Right lobe of liver (tissue), 6 donors: ENCODE measurements at regions not wholly inside any gene's neighbourhood (a gene's known extent, or its start where the extent isn't known, plus 50 kb on each side); places are given as distances from the start of the nearest gene placed in this dataset.
"Not testable (repeated sequence)": the region's sequence is repeated elsewhere in the genome, so short reads cannot be mapped to it uniquely, and the experiment has no call there.

Experiments used
- ATAC-seq, 4 donors: fragments of 200-7000 bp; cut with Tn5 transposase; one replicate each; pipeline ENCODE4 v1.9.1; 2020; ENCODE audit warnings: mild to moderate bottlenecking in 4 of 4, moderate library complexity in 4 of 4
- DNase-seq, 3 donors: peaks; one replicate each; pipeline ENCODE4 v3.0.0-alpha.2; 2020
- H3K27ac ChIP-seq, 3 donors: fragments of 200-600 bp; one replicate each; pipeline ENCODE4 v1.8.0; 2022
- H3K27me3 ChIP-seq, 2 donors: fragments of 200-600 bp; one replicate each; pipeline ENCODE4 v1.8.0; 2022
- H3K36me3 ChIP-seq, 4 donors: fragments of 200-600 bp; sonication (generic) in 1 of 4; one replicate each; pipeline versions ENCODE4 v1.5.1 to v1.8.0; 2017 to 2022; ENCODE audit warnings: control low read depth in 1 of 4
- H3K4me1 ChIP-seq, 4 donors: fragments of 200-600 bp; sonication (generic) in 1 of 4; one replicate each; pipeline versions ENCODE4 v1.5.1 to v1.8.0; 2017 to 2022; ENCODE audit warnings: control low read depth in 1 of 4
- H3K4me3 ChIP-seq, 3 donors: fragments of 200-600 bp; one replicate each; pipeline ENCODE4 v1.8.0; 2022
- H3K9me3 ChIP-seq, 4 donors: fragments of 200-600 bp; sonication (generic) in 1 of 4; one replicate each; pipeline versions ENCODE4 v1.5.1 to v1.8.0; 2017 to 2022; ENCODE audit warnings: control low read depth in 1 of 4
- CTCF ChIP-seq, 4 donors: fragments of 200-600 bp in 3 of 4; fragments of 450-650 bp in 1 of 4; IDR thresholded peaks; one replicate each; pipeline versions ENCODE4 v1.5.1 to v1.8.0; 2016 to 2022; ENCODE audit warnings: antibody characterized with exemption in 4 of 4, mild to moderate bottlenecking in 2 of 4
- POLR2A ChIP-seq: fragments of 450-650 bp; IDR thresholded peaks from one replicate; pipeline ENCODE4 v1.6.1; 2017; ENCODE audit warnings: antibody characterized with exemption, mild to moderate bottlenecking
- WGBS: methylation state at CpG from one replicate; pipeline ENCODE4 v1.1.6; 2018; ENCODE audit warnings: low coverage, low lambda C conversion rate; ENCODE audit not compliant: insufficient coverage; ENCODE audit errors: missing lambda C conversion rate; 5-methylcytosine and 5-hydroxymethylcytosine counted together
- intact Hi-C, 2 donors: fragments of 100-400 bp; cut with DNase I; formaldehyde crosslinking; loops; one replicate each; pipeline versions ENCODE4 v1.11.2 to v1.14.1; 2022
- donor health status: DM: no; HTN: yes; CAD: no.
- donor health status: DM: no; HTN: no; CAD: no.
- donor health status: DM: no; HTN: no; CAD: no.
- donor health status: DM: no; HTN: yes; CAD: no.
- donor health status: DM: no; HTN: yes; CAD: no.

GRCh38 chr1:112111734-112112133 lies 122.3 kb upstream of the KCND3 start:
- 70% methylated on average over 1 of the region's 1 CpG for WGBS
- Histone ChIP-seq H3K27ac (no peak overlapping the region), H3K4me3 (no peak overlapping the region), H3K27me3 (no peaks in the 10 kb centered on the region), H3K4me1 (no peaks in the 10 kb centered on the region), H3K36me3 (no peaks in the 10 kb centered on the region), H3K9me3 (no peaks in the 10 kb centered on the region)
- no peak for TF ChIP-seq POLR2A
- ATAC-seq (no peak), DNase-seq (no peak)
- intact Hi-C loops = no loop called here

GRCh38 chr1:112114540-112114939 lies 125.1 kb upstream of the KCND3 start:
- Histone ChIP-seq H3K9me3 (no peaks in the 10 kb centered on the region), H3K4me1 (no peaks in the 10 kb centered on the region), H3K4me3 (no peak overlapping the region), H3K36me3 (no peaks in the 10 kb centered on the region), H3K27me3 (no peaks in the 10 kb centered on the region), H3K27ac (no peak overlapping the region)
- TF ChIP-seq CTCF (IDR thresholded peaks at IDR 0.05) (no peak), POLR2A (no peak)
- no peak for DNase-seq
- WGBS = no CpG with 5 or more reads among the region's 1 CpG
- intact Hi-C loops = no loop called here
- no peak for ATAC-seq

- ATAC-seq = no peak
Observed at GRCh38 chr1:112126598-112126997, 137.1 kb upstream of the KCND3 start.

GRCh38 chr1:112127606-112128005 lies 138.1 kb upstream of the KCND3 start:
- no CpG with 5 or more reads among the region's 2 CpGs for WGBS
- ATAC-seq, H3K9me3 ChIP-seq, H3K4me3 ChIP-seq, H3K27ac ChIP-seq, H3K36me3 ChIP-seq, DNase-seq, H3K4me1 ChIP-seq, intact Hi-C loops, H3K27me3 ChIP-seq: not testable (repeated sequence)

More at GRCh38 chr1:112126598-112126997, 137.1 kb upstream of the KCND3 start:
- no peaks in the 10 kb centered on the region for H3K36me3 ChIP-seq
- no peaks in the 10 kb centered on the region for H3K27me3 ChIP-seq
- 55% methylated on average over 2 of the region's 2 CpGs for WGBS
- no peak overlapping the region for H3K4me3 ChIP-seq
- TF ChIP-seq POLR2A (no peak), CTCF (IDR thresholded peaks at IDR 0.05) (no peak)
- intact Hi-C loops = no loop called here
- DNase-seq = no peak
- no peak overlapping the region for H3K27ac ChIP-seq
- H3K9me3 ChIP-seq = no peaks in the 10 kb centered on the region
- H3K4me1 ChIP-seq = no peaks in the 10 kb centered on the region

- H3K36me3 ChIP-seq = no peaks in the 10 kb centered on the region
- WGBS = 50% methylated on average over 1 of the region's 1 CpG
- TF ChIP-seq POLR2A = no peak
- no peak for TF ChIP-seq CTCF (IDR thresholded peaks at IDR 0.05)
- no peak overlapping the region for H3K27ac ChIP-seq
- no peak overlapping the region for H3K4me3 ChIP-seq
- no peaks in the 10 kb centered on the region for H3K9me3 ChIP-seq
- DNase-seq (no peak), ATAC-seq (no peak)
- intact Hi-C loops = no loop called here
- H3K27me3 ChIP-seq = no peaks in the 10 kb centered on the region
- no peaks in the 10 kb centered on the region for H3K4me1 ChIP-seq
Observed at GRCh38 chr1:112133487-112133886, 144.0 kb upstream of the KCND3 start.

GRCh38 chr1:112140743-112141142 lies 151.3 kb upstream of the KCND3 start:
- H3K4me3 ChIP-seq = no peak overlapping the region
- H3K27ac ChIP-seq = no peak overlapping the region
- no peak for ATAC-seq
- H3K9me3 ChIP-seq = no peaks in the 10 kb centered on the region
- H3K36me3 ChIP-seq = no peaks in the 10 kb centered on the region
- peaks cover 0 to 14% (median 4%) of the 10 kb centered on the region in 4 donors for H3K4me1 ChIP-seq
- TF ChIP-seq CTCF (IDR thresholded peaks at IDR 0.05) = no peak
- TF ChIP-seq POLR2A = no peak
- H3K27me3 ChIP-seq = no peaks in the 10 kb centered on the region
- 28% methylated on average over 2 of the region's 2 CpGs for WGBS
- DNase-seq = no peak
- intact Hi-C loops = no loop called here
